SU-DHL-6 (cell line): ENCODE measurements at regions not wholly inside any gene's neighbourhood (a gene's known extent, or its start where the extent isn't known, plus 50 kb on each side); places are given as distances from the start of the nearest gene placed in this dataset.

Source experiments
- H2AFZ ChIP-seq: fragments of 200-600 bp; sonication (generic); 2 replicates; pipeline ENCODE4 v1.6.1; 2014; ENCODE audit warnings: low read depth, mild to moderate bottlenecking, moderate library complexity, mixed read lengths, antibody characterized with exemption, low read length; ENCODE audit not compliant: severe bottlenecking
- H3F3A ChIP-seq: fragments of 200-600 bp; shearing (Covaris generic); 2 replicates; pipeline ENCODE4 v1.6.0; 2016; ENCODE audit warnings: antibody characterized with exemption, mild to moderate bottlenecking; ENCODE audit not compliant: insufficient read depth
- H3K27ac ChIP-seq: fragments of 200-600 bp; sonication (generic); 2 replicates; pipeline ENCODE4 v1.5.1; 2016; ENCODE audit warnings: low read depth, mild to moderate bottlenecking, low read length, moderate library complexity, mixed read lengths
- H3K27me3 ChIP-seq: fragments of 200-600 bp; sonication (generic), shearing (Covaris generic); 2 replicates; pipeline ENCODE4 v1.6.0; 2014; ENCODE audit warnings: mild to moderate bottlenecking, low read length
- H3K36me3 ChIP-seq: fragments of 200-600 bp; sonication (generic); 2 replicates; pipeline ENCODE4 v1.6.1; 2014; ENCODE audit warnings: mild to moderate bottlenecking, low read length, mixed read lengths
- H3K4me2 ChIP-seq: fragments of 300-600, 200-600 bp; shearing (Covaris generic), sonication (generic); 2 replicates; pipeline ENCODE4 v1.6.0; 2014; ENCODE audit warnings: low read length, low read depth, mild to moderate bottlenecking; ENCODE audit not compliant: poor library complexity, severe bottlenecking
- H3K4me3 ChIP-seq: fragments of 200-600 bp; sonication (generic); 2 replicates; pipeline ENCODE4 v1.5.1; 2014; ENCODE audit warnings: antibody characterized with exemption, low read length, mild to moderate bottlenecking, mixed read lengths; ENCODE audit not compliant: insufficient read depth, poor library complexity, severe bottlenecking
- H3K79me2 ChIP-seq: fragments of 200-600 bp; sonication (generic); 2 replicates; pipeline ENCODE4 v1.6.1; 2014; ENCODE audit warnings: mild to moderate bottlenecking, low read length, moderate library complexity; ENCODE audit not compliant: insufficient read depth
- H3K9ac ChIP-seq: fragments of 200-600 bp; sonication (generic); 2 replicates; pipeline ENCODE4 v1.7.0; 2014; ENCODE audit warnings: mild to moderate bottlenecking, low read length
- H3K9me2 ChIP-seq: fragments of 200-600 bp; sonication (generic); replicated peaks from 2 replicates; pipeline ENCODE4 v1.6.1; 2014; ENCODE audit warnings: low read length; ENCODE audit not compliant: insufficient read depth
- H3K9me3 ChIP-seq: fragments of 200-600 bp; sonication (generic); 2 replicates; pipeline ENCODE4 v1.6.1; 2014; ENCODE audit warnings: low read length, mixed read lengths; ENCODE audit not compliant: insufficient read depth
- H4K20me1 ChIP-seq: fragments of 200-600 bp; sonication (generic); 2 replicates; pipeline ENCODE4 v1.6.1; 2014; ENCODE audit warnings: low read depth, mild to moderate bottlenecking, antibody characterized with exemption, low read length, moderate library complexity, mixed read lengths
- EZH2phosphoT487 ChIP-seq: fragments of 200-600 bp; sonication (generic), shearing (Covaris generic); conservative IDR thresholded peaks from 2 replicates; pipeline ENCODE4 v1.6.1; 2018; ENCODE audit warnings: mild to moderate bottlenecking, antibody characterized with exemption, low read length, moderate library complexity, mixed read lengths
- TF ChIP-seq, protein P1 (sequence below): fragments of 200-600 bp; sonication (generic); IDR thresholded peaks from one replicate; pipeline ENCODE4 v1.5.1; 2017; ENCODE audit warnings: antibody characterized with exemption, mild to moderate bottlenecking, low read length, moderate library complexity; ENCODE audit not compliant: insufficient read depth, poor library complexity, severe bottlenecking

GRCh38 chr20:17810062-17810631 is 110.4 kb downstream of the BANF2 start:
- Histone ChIP-seq H3K9me3 (no peaks in the 10 kb centered on the region), H3K9me2 (no peaks in the 10 kb centered on the region), H3K36me3 (no peaks in the 10 kb centered on the region), H2AFZ (no peak overlapping the region), H3F3A (no peaks in the 10 kb centered on the region), H3K4me2 (no peak overlapping the region), H4K20me1 (no peaks in the 10 kb centered on the region), H3K9ac (no peak overlapping the region), H3K27me3 (no peaks in the 10 kb centered on the region), H3K4me3 (no peak overlapping the region), H3K79me2 (no peaks in the 10 kb centered on the region), H3K27ac (no peak overlapping the region)
- no peak for TF ChIP-seq EZH2phosphoT487
- TF ChIP-seq, protein P1, sequence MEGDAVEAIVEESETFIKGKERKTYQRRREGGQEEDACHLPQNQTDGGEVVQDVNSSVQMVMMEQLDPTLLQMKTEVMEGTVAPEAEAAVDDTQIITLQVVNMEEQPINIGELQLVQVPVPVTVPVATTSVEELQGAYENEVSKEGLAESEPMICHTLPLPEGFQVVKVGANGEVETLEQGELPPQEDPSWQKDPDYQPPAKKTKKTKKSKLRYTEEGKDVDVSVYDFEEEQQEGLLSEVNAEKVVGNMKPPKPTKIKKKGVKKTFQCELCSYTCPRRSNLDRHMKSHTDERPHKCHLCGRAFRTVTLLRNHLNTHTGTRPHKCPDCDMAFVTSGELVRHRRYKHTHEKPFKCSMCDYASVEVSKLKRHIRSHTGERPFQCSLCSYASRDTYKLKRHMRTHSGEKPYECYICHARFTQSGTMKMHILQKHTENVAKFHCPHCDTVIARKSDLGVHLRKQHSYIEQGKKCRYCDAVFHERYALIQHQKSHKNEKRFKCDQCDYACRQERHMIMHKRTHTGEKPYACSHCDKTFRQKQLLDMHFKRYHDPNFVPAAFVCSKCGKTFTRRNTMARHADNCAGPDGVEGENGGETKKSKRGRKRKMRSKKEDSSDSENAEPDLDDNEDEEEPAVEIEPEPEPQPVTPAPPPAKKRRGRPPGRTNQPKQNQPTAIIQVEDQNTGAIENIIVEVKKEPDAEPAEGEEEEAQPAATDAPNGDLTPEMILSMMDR = no peak

DNA sequence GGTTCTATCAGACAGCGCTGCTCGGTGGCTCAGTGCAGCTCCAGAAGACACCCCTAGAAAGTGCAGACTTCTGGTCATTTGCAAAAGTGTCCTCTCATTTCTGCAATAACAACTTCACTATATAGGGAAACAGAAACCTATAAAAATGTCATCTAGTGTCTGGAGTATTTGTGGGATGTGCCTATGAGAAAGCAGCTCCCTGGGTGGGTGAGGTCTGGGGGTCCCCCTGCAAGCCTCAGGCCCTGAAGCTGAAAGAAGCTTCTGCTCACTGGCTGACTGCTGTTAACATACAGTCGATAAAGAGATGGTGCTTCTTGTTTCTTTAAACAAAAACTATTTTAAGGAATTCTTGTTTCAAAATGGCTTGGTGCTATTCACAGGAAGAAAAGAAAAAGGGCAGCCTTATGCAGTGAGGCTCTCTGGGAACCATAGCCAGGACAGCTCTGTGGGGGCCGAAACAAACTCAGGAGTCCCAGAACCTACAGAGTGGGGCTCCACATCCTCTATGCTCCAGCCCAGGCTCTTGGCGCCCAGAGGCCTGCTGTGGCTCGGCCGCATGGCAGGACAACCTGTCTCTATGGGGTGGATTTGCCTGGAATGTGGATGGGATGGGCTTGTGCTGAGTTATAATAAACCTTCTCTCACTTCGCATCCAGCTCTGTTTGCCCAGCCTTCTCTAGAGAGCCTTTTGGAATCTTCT is 109.7 kb downstream of the BANF2 start:
- Histone ChIP-seq H3K36me3 (no peaks in the 10 kb centered on the region), H3F3A (no peaks in the 10 kb centered on the region), H3K27me3 (no peaks in the 10 kb centered on the region), H4K20me1 (no peaks in the 10 kb centered on the region), H3K9ac (no peak overlapping the region), H3K9me2 (no peaks in the 10 kb centered on the region), H3K79me2 (no peaks in the 10 kb centered on the region), H2AFZ (no peak overlapping the region), H3K9me3 (no peaks in the 10 kb centered on the region), H3K4me3 (no peak overlapping the region), H3K27ac (no peak overlapping the region), H3K4me2 (no peak overlapping the region)
- TF ChIP-seq, protein P1 = no peak
- no peak for TF ChIP-seq EZH2phosphoT487

DNA sequence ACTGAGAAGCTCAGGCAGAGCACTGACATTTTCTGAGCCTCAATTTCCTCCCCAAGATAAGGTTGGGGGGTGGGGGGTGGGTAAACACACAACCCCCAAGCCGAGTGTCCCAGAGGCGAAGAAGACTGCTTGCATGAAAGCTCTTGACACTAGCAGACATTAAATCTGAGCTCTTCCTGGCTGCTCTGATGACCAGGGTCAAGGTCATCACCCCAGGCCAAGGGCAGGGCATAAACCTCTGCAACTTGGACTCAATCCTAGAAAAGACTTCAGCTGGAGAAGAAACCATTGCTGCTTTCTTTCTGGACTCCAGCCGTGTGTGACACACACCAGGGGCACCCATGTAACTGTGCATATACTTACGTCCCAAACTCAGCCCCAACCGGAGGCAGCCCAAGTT is 109.0 kb downstream of the BANF2 start:
- Histone ChIP-seq H3K36me3 (no peaks in the 10 kb centered on the region), H3K9ac (no peak overlapping the region), H2AFZ (no peak overlapping the region), H3K4me3 (no peak overlapping the region), H4K20me1 (no peaks in the 10 kb centered on the region), H3K27me3 (no peaks in the 10 kb centered on the region), H3K27ac (no peak overlapping the region), H3F3A (no peaks in the 10 kb centered on the region), H3K9me3 (no peaks in the 10 kb centered on the region), H3K4me2 (no peak overlapping the region), H3K79me2 (no peaks in the 10 kb centered on the region), H3K9me2 (no peaks in the 10 kb centered on the region)
- TF ChIP-seq EZH2phosphoT487 = no peak
- TF ChIP-seq, protein P1 = no peak
